Brain pericyte (primary cell): ENCODE measurements at regions not wholly inside any gene's neighbourhood (a gene's known extent, or its start where the extent isn't known, plus 50 kb on each side); places are given as distances from the start of the nearest gene placed in this dataset.

Experiments
- DNase-seq: peaks from one replicate; pipeline ENCODE4 v3.0.0-alpha.2; 2012; ENCODE audit warnings: low read depth, low spot score

- DNase-seq, result peak; percentile 50
These were observed 64.4 kb upstream of the TM9SF2 start for GRCh38 chr13:99436686-99437416.

- DNase-seq, result no peak
These were observed 62.2 kb upstream of the TM9SF2 start for GRCh38 chr13:99439048-99439447.

GRCh38 chr13:99439850-99440604 lies 61.2 kb upstream of the TM9SF2 start:
- no peak for DNase-seq

- DNase-seq, result no peak
These were observed 58.9 kb upstream of the TM9SF2 start for GRCh38 chr13:99442273-99442895.

- DNase-seq, result no peak
These were observed 55.0 kb upstream of the TM9SF2 start for GRCh38 chr13:99446242-99446641.

GRCh38 chr13:99448546-99448945 lies 52.7 kb upstream of the TM9SF2 start:
- no peak for DNase-seq

GRCh38 chr13:99450416-99450815 lies 50.9 kb upstream of the TM9SF2 start:
- no peak for DNase-seq
